Uterus (tissue), 2 donors: ENCODE measurements at regions not wholly inside any gene's neighbourhood (a gene's known extent, or its start where the extent isn't known, plus 50 kb on each side); places are given as distances from the start of the nearest gene placed in this dataset.
"Not testable (repeated sequence)": the region's sequence is repeated elsewhere in the genome, so short reads cannot be mapped to it uniquely, and the experiment has no call there.

Experiments used
- CTCF ChIP-seq, 4 experiments: fragments of 200-600 bp in 2 of 4; fragments of 450-650 bp in 2 of 4; sonication (generic) in 2 of 4; IDR thresholded peaks; one replicate each; pipeline ENCODE4 v1.5.1; 2016 to 2019; ENCODE audit warnings: antibody characterized with exemption in 4 of 4, mild to moderate bottlenecking in 2 of 4, moderate library complexity in 1 of 4
- POLR2A ChIP-seq, 2 donors: fragments of 450-650 bp; IDR thresholded peaks; one replicate each; pipeline ENCODE4 v1.6.1; 2016; ENCODE audit warnings: antibody characterized with exemption in 2 of 2, mild to moderate bottlenecking in 1 of 2, moderate library complexity in 1 of 2

- TF ChIP-seq CTCF, POLR2A (IDR thresholded peaks at IDR 0.05): not testable (repeated sequence)
Measured at GRCh38 chr11:71780116-71780515, 52.9 kb upstream of the DEFB108B start.
